ENCODE measurements at regions not wholly inside any gene's neighbourhood (a gene's known extent, or its start where the extent isn't known, plus 50 kb on each side); places are given as distances from the start of the nearest gene placed in this dataset.

DNA sequence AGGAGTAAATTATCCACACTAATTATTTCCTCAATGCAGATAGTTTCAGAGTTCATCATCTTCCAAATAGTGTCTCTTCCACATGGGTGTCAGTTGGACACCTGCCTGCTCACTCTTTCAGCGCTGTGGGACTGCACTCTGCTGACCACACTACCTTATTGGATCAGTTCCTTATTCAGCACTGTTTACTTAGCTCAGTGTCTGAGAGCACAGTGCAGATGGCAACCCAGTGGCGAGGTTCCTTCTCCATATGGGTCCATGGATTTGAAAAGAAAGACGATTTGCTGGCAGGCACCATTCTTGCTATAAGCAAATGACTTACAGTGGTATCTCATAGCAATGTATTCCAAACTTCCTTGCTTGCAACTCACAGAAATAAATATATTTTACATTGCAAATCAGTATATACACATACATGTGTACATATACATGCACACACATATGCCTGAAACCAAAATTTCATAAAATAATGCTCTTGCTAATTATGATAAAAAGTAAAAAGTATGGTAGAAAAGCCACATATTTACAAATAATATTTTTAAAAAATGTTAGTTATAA lies 354.8 kb downstream of the INSIG2 start:
- Histone ChIP-seq H2AK5ac (ENCODE audit: low read depth, low read length) (no peak overlapping the region), H4K8ac (ENCODE audit: low read depth, low read length) (no peak overlapping the region), H3K79me1 (ENCODE audit: low read depth, low read length) (no peaks in the 10 kb centered on the region), H3K4ac (ENCODE audit: low read length) (no peak overlapping the region), H3K9me3 (replicated peaks in 1 of 2; ENCODE audit: control insufficient read depth in 2 of 2, insufficient read depth in 1 of 2, low read depth in 1 of 2, low read length in 2 of 2) (no peaks in the 10 kb centered on the region), H2BK15ac (ENCODE audit: low read length) (no peak overlapping the region), H4K91ac (ENCODE audit: low read depth, low read length, poor library complexity) (no peak overlapping the region), H3K23ac (ENCODE audit: low read depth, low read length, poor library complexity) (no peak overlapping the region), H3K36me3 (replicated peaks in 1 of 2; ENCODE audit: control insufficient read depth in 2 of 2, insufficient read depth in 2 of 2, low read length in 2 of 2) (no peaks in the 10 kb centered on the region), H2AFZ (ENCODE audit: low read length) (no peak overlapping the region), H3K27me3 (ENCODE audit: control insufficient read depth in 3 of 3, insufficient read depth in 3 of 3, low read depth in 1 of 3, low read length in 3 of 3) (no peaks in the 10 kb centered on the region), H3K4me2 (ENCODE audit: insufficient read depth, low read length, poor library complexity, severe bottlenecking) (no peak overlapping the region), H3K18ac (ENCODE audit: low read length) (no peak overlapping the region), H2BK120ac (ENCODE audit: low read depth, low read length) (no peak overlapping the region), H2BK12ac (ENCODE audit: low read length) (no peak overlapping the region), H3K14ac (ENCODE audit: low read length) (no peak overlapping the region), H3K4me1 (ENCODE audit: control insufficient read depth in 2 of 2, insufficient read depth in 1 of 2, low read depth in 1 of 2, low read length in 2 of 2) (peaks cover 0 to 3% of the 10 kb centered on the region in 2 donors), H2BK5ac (ENCODE audit: low read length) (no peak overlapping the region), H3K4me3 (ENCODE audit: low read length in 2 of 2) (no peak overlapping the region), H3K27ac (replicated peaks; ENCODE audit: low read length) (no peak overlapping the region), H3K9ac (ENCODE audit: low read depth, low read length, poor library complexity) (no peak overlapping the region)
- no peak for DNase-seq (ENCODE audit: low spot score)
- no CpG with 5 or more reads among the region's 3 CpGs for WGBS, 2 donors (ENCODE audit: extremely low coverage in 2 of 2, insufficient read length in 2 of 2, insufficient replicate concordance in 1 of 2)

DNA sequence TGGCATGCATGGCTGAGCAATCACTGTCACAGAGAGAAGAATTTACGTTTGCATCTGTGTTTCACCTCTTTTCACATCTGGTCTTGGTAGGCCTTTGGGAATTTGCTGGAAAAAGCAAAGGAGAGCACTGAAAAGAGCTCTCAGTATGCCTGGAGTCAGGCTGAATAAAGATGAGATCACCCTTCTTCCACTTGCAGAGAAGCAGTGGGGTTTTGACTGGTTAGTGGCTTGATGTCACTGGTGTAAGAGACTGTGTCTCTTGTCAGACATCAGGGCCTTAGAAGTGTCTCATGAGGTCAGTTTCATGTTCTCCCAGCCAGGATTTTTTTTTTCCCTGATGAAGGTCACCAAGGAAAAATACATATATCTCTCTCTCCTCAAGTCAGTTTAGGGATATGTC lies 353.8 kb downstream of the INSIG2 start:
- H2BK5ac ChIP-seq (ENCODE audit: low read length), result no peak overlapping the region
- WGBS, 2 donors (ENCODE audit: extremely low coverage in 2 of 2, insufficient read length in 2 of 2, insufficient replicate concordance in 1 of 2), result no CpG with 5 or more reads among the region's 1 CpG
- no peaks in the 10 kb centered on the region for H3K79me1 ChIP-seq (ENCODE audit: low read depth, low read length)
- no peak overlapping the region for H2AK5ac ChIP-seq (ENCODE audit: low read depth, low read length)
- H3K4me2 ChIP-seq (ENCODE audit: insufficient read depth, low read length, poor library complexity, severe bottlenecking), result no peak overlapping the region
- H3K18ac ChIP-seq (ENCODE audit: low read length), result no peak overlapping the region
- no peaks in the 10 kb centered on the region for H3K36me3 ChIP-seq (replicated peaks in 1 of 2; ENCODE audit: control insufficient read depth in 2 of 2, insufficient read depth in 2 of 2, low read length in 2 of 2)
- H4K91ac ChIP-seq (ENCODE audit: low read depth, low read length, poor library complexity), result no peak overlapping the region
- no peak overlapping the region for H3K4ac ChIP-seq (ENCODE audit: low read length)
- DNase-seq (ENCODE audit: low spot score), result no peak
- H3K9ac ChIP-seq (ENCODE audit: low read depth, low read length, poor library complexity), result no peak overlapping the region
- H2BK12ac ChIP-seq (ENCODE audit: low read length), result no peak overlapping the region
- H2BK120ac ChIP-seq (ENCODE audit: low read depth, low read length), result no peak overlapping the region
- H3K9me3 ChIP-seq (replicated peaks in 1 of 2; ENCODE audit: control insufficient read depth in 2 of 2, insufficient read depth in 1 of 2, low read depth in 1 of 2, low read length in 2 of 2), result no peaks in the 10 kb centered on the region
- no peak overlapping the region for H3K14ac ChIP-seq (ENCODE audit: low read length)
- H3K27me3 ChIP-seq (ENCODE audit: control insufficient read depth in 3 of 3, insufficient read depth in 3 of 3, low read depth in 1 of 3, low read length in 3 of 3), result no peaks in the 10 kb centered on the region
- H4K8ac ChIP-seq (ENCODE audit: low read depth, low read length), result no peak overlapping the region
- H3K4me1 ChIP-seq (ENCODE audit: control insufficient read depth in 2 of 2, insufficient read depth in 1 of 2, low read depth in 1 of 2, low read length in 2 of 2), result peaks cover 0 to 3% of the 10 kb centered on the region in 2 donors
- H2BK15ac ChIP-seq (ENCODE audit: low read length), result no peak overlapping the region
- H3K27ac ChIP-seq (replicated peaks; ENCODE audit: low read length), result no peak overlapping the region
- no peak overlapping the region for H2AFZ ChIP-seq (ENCODE audit: low read length)
- H3K23ac ChIP-seq (ENCODE audit: low read depth, low read length, poor library complexity), result no peak overlapping the region
- H3K4me3 ChIP-seq (ENCODE audit: low read length in 2 of 2), result no peak overlapping the region

DNA sequence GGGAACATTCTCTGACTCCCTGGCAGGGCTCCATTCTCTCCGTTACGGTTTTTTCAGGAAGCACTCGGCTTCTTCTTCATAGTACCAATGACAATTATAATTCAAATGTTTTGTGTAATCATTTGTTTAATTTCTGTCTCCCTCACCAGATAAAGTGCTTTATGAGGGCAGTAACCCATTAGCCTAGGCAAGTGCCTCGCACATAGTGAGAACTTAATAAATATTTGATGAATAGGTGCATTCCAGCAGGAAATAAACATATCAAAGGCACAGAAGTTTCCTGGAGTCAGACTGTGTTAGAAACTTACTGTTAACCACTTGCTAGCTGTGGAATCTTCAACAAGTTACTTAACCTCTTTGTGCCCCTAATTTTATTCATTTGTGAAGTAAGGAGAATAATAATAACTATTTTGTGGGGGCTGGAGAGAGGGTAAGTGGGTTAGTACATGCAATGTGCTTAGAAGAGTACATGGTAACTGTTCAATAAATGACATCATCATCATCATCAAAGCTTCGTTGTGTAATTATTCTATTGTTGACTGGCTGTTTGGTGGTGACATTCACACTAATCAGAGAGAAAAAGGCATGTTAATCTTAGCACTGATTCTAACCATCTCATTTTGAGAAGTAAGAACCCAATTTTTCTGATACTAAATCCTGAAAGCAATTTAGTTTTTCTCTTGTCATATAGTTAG lies 352.3 kb downstream of the INSIG2 start:
- WGBS, 2 donors (ENCODE audit: extremely low coverage in 2 of 2, insufficient read length in 2 of 2, insufficient replicate concordance in 1 of 2), result no CpG with 5 or more reads among the region's 5 CpGs
- no peaks in the 10 kb centered on the region for H3K79me1 ChIP-seq (ENCODE audit: low read depth, low read length)
- H3K4ac ChIP-seq (ENCODE audit: low read length), result no peak overlapping the region
- no peak for DNase-seq (ENCODE audit: low spot score)
- H3K27ac ChIP-seq (replicated peaks; ENCODE audit: low read length), result no peak overlapping the region
- H4K8ac ChIP-seq (ENCODE audit: low read depth, low read length), result no peak overlapping the region
- H3K4me3 ChIP-seq (ENCODE audit: low read length in 2 of 2), result no peak overlapping the region
- peaks cover 0 to 6% of the 10 kb centered on the region in 2 donors for H3K4me1 ChIP-seq (ENCODE audit: control insufficient read depth in 2 of 2, insufficient read depth in 1 of 2, low read depth in 1 of 2, low read length in 2 of 2)
- H3K9ac ChIP-seq (ENCODE audit: low read depth, low read length, poor library complexity), result no peak overlapping the region
- no peaks in the 10 kb centered on the region for H3K27me3 ChIP-seq (ENCODE audit: control insufficient read depth in 3 of 3, insufficient read depth in 3 of 3, low read depth in 1 of 3, low read length in 3 of 3)
- H3K14ac ChIP-seq (ENCODE audit: low read length), result no peak overlapping the region
- H3K36me3 ChIP-seq (replicated peaks in 1 of 2; ENCODE audit: control insufficient read depth in 2 of 2, insufficient read depth in 2 of 2, low read length in 2 of 2), result no peaks in the 10 kb centered on the region
- no peak overlapping the region for H2BK12ac ChIP-seq (ENCODE audit: low read length)
- no peak overlapping the region for H2AFZ ChIP-seq (ENCODE audit: low read length)
- no peak overlapping the region for H2BK120ac ChIP-seq (ENCODE audit: low read depth, low read length)
- no peak overlapping the region for H3K23ac ChIP-seq (ENCODE audit: low read depth, low read length, poor library complexity)
- no peak overlapping the region for H4K91ac ChIP-seq (ENCODE audit: low read depth, low read length, poor library complexity)
- no peak overlapping the region for H3K4me2 ChIP-seq (ENCODE audit: insufficient read depth, low read length, poor library complexity, severe bottlenecking)
- H3K18ac ChIP-seq (ENCODE audit: low read length), result no peak overlapping the region
- no peak overlapping the region for H2BK15ac ChIP-seq (ENCODE audit: low read length)
- H2AK5ac ChIP-seq (ENCODE audit: low read depth, low read length), result no peak overlapping the region
- H2BK5ac ChIP-seq (ENCODE audit: low read length), result no peak overlapping the region
- no peaks in the 10 kb centered on the region for H3K9me3 ChIP-seq (replicated peaks in 1 of 2; ENCODE audit: control insufficient read depth in 2 of 2, insufficient read depth in 1 of 2, low read depth in 1 of 2, low read length in 2 of 2)

DNA sequence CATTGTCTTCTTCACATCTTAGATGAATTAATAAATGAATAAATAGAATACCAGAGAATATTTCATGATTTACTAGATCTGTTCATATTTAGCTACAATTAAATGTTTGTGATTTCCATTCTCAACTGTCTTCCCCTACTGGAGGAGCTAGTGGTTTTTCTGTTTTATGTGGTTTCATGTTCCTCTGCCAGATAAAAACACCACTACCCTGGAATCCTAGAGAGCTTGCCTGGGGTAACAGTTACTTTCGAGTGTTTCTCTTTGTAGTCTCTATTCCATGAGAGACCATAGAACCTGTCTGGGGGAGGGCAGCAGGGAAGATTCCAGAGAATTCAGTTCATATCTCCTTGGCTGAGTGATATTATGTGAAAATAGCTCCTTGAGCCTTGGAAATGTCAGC lies 349.2 kb downstream of the INSIG2 start:
- Histone ChIP-seq H3K27ac (replicated peaks; ENCODE audit: low read length) (no peak overlapping the region), H2BK120ac (ENCODE audit: low read depth, low read length) (no peak overlapping the region), H3K23ac (ENCODE audit: low read depth, low read length, poor library complexity) (no peak overlapping the region), H3K4me1 (ENCODE audit: control insufficient read depth in 2 of 2, insufficient read depth in 1 of 2, low read depth in 1 of 2, low read length in 2 of 2) (peaks cover 0 to 7% of the 10 kb centered on the region in 2 donors), H2BK5ac (ENCODE audit: low read length) (no peak overlapping the region), H4K91ac (ENCODE audit: low read depth, low read length, poor library complexity) (no peak overlapping the region), H3K9me3 (replicated peaks in 1 of 2; ENCODE audit: control insufficient read depth in 2 of 2, insufficient read depth in 1 of 2, low read depth in 1 of 2, low read length in 2 of 2) (no peaks in the 10 kb centered on the region), H2AK5ac (ENCODE audit: low read depth, low read length) (no peak overlapping the region), H3K18ac (ENCODE audit: low read length) (no peak overlapping the region), H3K4me3 (ENCODE audit: low read length in 2 of 2) (no peak overlapping the region), H3K36me3 (replicated peaks in 1 of 2; ENCODE audit: control insufficient read depth in 2 of 2, insufficient read depth in 2 of 2, low read length in 2 of 2) (no peaks in the 10 kb centered on the region), H3K27me3 (ENCODE audit: control insufficient read depth in 3 of 3, insufficient read depth in 3 of 3, low read depth in 1 of 3, low read length in 3 of 3) (no peaks in the 10 kb centered on the region), H2AFZ (ENCODE audit: low read length) (no peak overlapping the region), H3K4me2 (ENCODE audit: insufficient read depth, low read length, poor library complexity, severe bottlenecking) (no peak overlapping the region), H2BK15ac (ENCODE audit: low read length) (no peak overlapping the region), H3K14ac (ENCODE audit: low read length) (no peak overlapping the region), H4K8ac (ENCODE audit: low read depth, low read length) (no peak overlapping the region), H2BK12ac (ENCODE audit: low read length) (no peak overlapping the region), H3K4ac (ENCODE audit: low read length) (no peak overlapping the region), H3K9ac (ENCODE audit: low read depth, low read length, poor library complexity) (no peak overlapping the region), H3K79me1 (ENCODE audit: low read depth, low read length) (no peaks in the 10 kb centered on the region)
- DNase-seq (ENCODE audit: low spot score), result no peak
- WGBS, 2 donors (ENCODE audit: extremely low coverage in 2 of 2, insufficient read length in 2 of 2, insufficient replicate concordance in 1 of 2), result no CpG with 5 or more reads among the region's 1 CpG
